Gastroesophageal sphincter (tissue), 4 donors: ENCODE measurements at regions not wholly inside any gene's neighbourhood (a gene's known extent, or its start where the extent isn't known, plus 50 kb on each side); places are given as distances from the start of the nearest gene placed in this dataset.

ENCODE experiments used
- ATAC-seq: fragments of 150-250 bp; one replicate; pipeline ENCODE4 v1.9.1; 2016; ENCODE audit warnings: mild to moderate bottlenecking, moderate library complexity
- H3K27ac ChIP-seq, 4 donors: fragments of 200-600 bp; sonication (generic) in 3 of 4; 1 replicate in 3 of 4; 2 replicates in 1 of 4; pipeline ENCODE4 v1.5.1; 2016 to 2019
- H3K27me3 ChIP-seq: fragments of 200-600 bp; sonication (generic); one replicate; pipeline ENCODE4 v1.5.1; 2019
- H3K36me3 ChIP-seq, 2 donors: fragments of 200-600 bp; sonication (generic); one replicate each; pipeline ENCODE4 v1.5.1; 2019; ENCODE audit warnings: control low read depth in 1 of 2
- H3K4me1 ChIP-seq, 3 donors: fragments of 200-600 bp; sonication (generic); 1 replicate in 2 of 3; 2 replicates in 1 of 3; pipeline ENCODE4 v1.5.1; 2016 to 2019; ENCODE audit warnings: control low read depth in 2 of 3
- H3K4me3 ChIP-seq, 2 donors: fragments of 200-600 bp; sonication (generic); one replicate each; pipeline ENCODE4 v1.5.1; 2019; ENCODE audit warnings: mild to moderate bottlenecking in 1 of 2, moderate library complexity in 1 of 2
- H3K9me3 ChIP-seq, 3 donors: fragments of 200-600 bp; sonication (generic); one replicate each; pipeline ENCODE4 v1.5.1; 2017 to 2019; ENCODE audit warnings: control low read depth in 2 of 3
- EP300 ChIP-seq: sonication (generic); formaldehyde crosslinking; IDR thresholded peaks from one replicate; pipeline ENCODE4 v1.6.1; 2017; ENCODE audit warnings: antibody characterized with exemption, mild to moderate bottlenecking
- POLR2A ChIP-seq, 2 donors: fragments of 450-650 bp; IDR thresholded peaks; one replicate each; pipeline ENCODE4 v1.6.1; 2017; ENCODE audit warnings: antibody characterized with exemption in 2 of 2, mild to moderate bottlenecking in 2 of 2, moderate library complexity in 1 of 2
- POLR2AphosphoS5 ChIP-seq: sonication (generic); formaldehyde crosslinking; IDR thresholded peaks from one replicate; pipeline ENCODE4 v1.6.1; 2017; ENCODE audit warnings: antibody characterized with exemption
- WGBS, 2 donors: methylation state at CpG; one replicate each; pipeline ENCODE4 v1.1.5; 2018; ENCODE audit warnings: low coverage in 1 of 2; 5-methylcytosine and 5-hydroxymethylcytosine counted together
- TF ChIP-seq, protein P1 (sequence below), 4 experiments: fragments of 200-600 bp in 2 of 4; fragments of 450-650 bp in 2 of 4; sonication (generic) in 1 of 4; IDR thresholded peaks; one replicate each; pipeline ENCODE4 v1.5.1; 2017 to 2019; ENCODE audit warnings: antibody characterized with exemption in 4 of 4, mild to moderate bottlenecking in 2 of 4, moderate library complexity in 2 of 4

DNA sequence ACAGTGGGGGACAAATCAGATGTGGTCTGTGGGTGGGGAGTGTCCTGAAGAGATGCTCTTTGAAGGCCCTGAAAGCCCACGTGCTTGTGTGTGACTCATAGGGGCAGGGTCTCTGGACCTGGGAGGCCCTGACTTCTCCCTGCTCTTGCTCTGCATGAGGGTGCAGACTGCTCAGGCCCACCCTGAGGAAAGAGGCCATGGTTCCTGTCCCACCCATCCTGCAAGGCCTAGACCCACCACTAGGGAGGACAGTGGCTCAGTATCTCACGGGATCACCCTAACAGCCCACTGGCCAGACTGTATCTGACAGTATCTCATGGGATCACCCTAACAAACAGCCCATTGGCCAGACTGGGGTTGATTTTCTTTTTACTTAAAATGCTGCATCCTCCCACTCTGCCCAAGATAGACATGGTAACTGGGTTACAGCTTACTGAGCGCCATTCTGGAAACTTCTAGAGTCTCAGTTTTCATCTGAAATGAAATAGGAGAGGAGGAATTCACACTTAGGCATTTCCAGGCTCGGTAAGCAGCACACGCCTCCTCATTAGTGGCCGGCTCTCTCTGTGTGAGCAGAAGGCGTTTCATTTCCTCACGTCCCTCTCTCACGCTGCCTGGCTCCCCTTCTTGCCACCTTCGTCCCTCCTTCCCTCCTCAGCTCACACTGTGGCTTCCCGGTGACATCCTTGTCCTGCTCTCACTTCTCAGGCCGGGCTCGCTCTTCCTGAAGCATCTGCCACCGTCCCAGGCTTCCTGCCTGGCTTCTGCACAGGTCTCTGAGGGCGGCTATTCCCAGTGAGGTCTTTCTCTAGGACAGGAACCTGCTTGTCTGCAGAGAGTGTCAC lies 242.6 kb downstream of the GLRX3 start:
- TF ChIP-seq POLR2AphosphoS5 (no peak), EP300 (no peak)
- TF ChIP-seq, protein P1, sequence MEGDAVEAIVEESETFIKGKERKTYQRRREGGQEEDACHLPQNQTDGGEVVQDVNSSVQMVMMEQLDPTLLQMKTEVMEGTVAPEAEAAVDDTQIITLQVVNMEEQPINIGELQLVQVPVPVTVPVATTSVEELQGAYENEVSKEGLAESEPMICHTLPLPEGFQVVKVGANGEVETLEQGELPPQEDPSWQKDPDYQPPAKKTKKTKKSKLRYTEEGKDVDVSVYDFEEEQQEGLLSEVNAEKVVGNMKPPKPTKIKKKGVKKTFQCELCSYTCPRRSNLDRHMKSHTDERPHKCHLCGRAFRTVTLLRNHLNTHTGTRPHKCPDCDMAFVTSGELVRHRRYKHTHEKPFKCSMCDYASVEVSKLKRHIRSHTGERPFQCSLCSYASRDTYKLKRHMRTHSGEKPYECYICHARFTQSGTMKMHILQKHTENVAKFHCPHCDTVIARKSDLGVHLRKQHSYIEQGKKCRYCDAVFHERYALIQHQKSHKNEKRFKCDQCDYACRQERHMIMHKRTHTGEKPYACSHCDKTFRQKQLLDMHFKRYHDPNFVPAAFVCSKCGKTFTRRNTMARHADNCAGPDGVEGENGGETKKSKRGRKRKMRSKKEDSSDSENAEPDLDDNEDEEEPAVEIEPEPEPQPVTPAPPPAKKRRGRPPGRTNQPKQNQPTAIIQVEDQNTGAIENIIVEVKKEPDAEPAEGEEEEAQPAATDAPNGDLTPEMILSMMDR (IDR thresholded peaks at IDR 0.05), result no peak
- Histone ChIP-seq H3K27me3 (peaks cover 23% of the 10 kb centered on the region), H3K4me3 (no peak overlapping the region), H3K9me3 (peaks cover 0 to 30% (median 0%) of the 10 kb centered on the region in 3 donors), H3K27ac (no peak overlapping the region), H3K36me3 (no peaks in the 10 kb centered on the region), H3K4me1 (no peaks in the 10 kb centered on the region)
- WGBS, 2 donors, result 49 to 51% methylated on average over 10 to 14 of the region's 15 CpGs
- no peak for ATAC-seq

DNA sequence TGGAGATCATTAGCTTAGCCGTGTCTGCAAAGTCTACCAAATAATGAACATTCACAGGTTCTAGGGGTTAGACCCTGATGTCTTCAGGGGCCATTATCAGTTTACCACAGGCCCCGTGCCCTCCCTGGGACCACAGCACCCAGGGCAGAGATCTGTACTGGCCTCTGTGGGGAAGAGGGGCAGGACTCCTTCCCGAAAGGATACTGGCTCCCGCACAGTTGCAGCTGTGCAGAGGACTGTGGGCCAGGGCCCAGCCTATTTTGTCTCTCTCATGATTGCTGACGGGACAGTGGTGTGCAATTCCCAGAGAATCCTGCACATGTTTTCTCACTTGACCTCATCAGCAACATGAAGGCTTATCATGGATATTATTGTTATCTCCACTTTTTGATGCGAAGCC lies 243.9 kb downstream of the GLRX3 start:
- peaks cover 0 to 27% (median 0%) of the 10 kb centered on the region in 3 donors for H3K9me3 ChIP-seq
- TF ChIP-seq EP300 (no peak), POLR2AphosphoS5 (no peak), POLR2A (IDR thresholded peaks at IDR 0.05) (no peak)
- TF ChIP-seq, protein P1 (IDR thresholded peaks at IDR 0.05), result no peak
- no peak for ATAC-seq
- H3K27me3 ChIP-seq, result peaks cover 23% of the 10 kb centered on the region
- no peak overlapping the region for H3K4me3 ChIP-seq
- no peak overlapping the region for H3K27ac ChIP-seq
- WGBS, 2 donors, result 0 to 60% methylated on average over 1 to 3 of the region's 6 CpGs
- no peaks in the 10 kb centered on the region for H3K36me3 ChIP-seq
- no peaks in the 10 kb centered on the region for H3K4me1 ChIP-seq

DNA sequence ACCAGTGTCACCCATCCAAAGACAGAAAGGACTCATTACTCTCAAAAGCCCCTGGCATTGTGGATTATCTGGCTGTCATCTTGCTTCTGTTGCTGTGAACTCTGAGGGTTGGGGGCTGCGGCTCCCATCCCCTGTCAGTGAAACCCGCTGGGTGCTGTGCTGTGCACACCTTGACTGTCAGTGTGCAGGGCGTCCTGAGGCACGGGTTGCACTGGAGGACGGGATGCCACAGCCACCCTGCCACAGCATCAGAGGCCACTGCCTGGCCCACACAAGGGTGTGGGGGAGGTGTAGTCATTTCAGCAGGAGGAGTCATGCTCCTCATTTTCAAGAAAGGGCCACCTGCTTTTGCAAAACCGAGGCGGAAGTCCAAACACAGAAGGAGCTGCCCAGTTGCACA lies 245.8 kb downstream of the GLRX3 start:
- H3K36me3 ChIP-seq, result no peaks in the 10 kb centered on the region
- no peaks in the 10 kb centered on the region for H3K4me1 ChIP-seq
- peaks cover 17% of the 10 kb centered on the region for H3K27me3 ChIP-seq
- H3K27ac ChIP-seq, result no peak overlapping the region
- no peak overlapping the region for H3K4me3 ChIP-seq
- H3K9me3 ChIP-seq, result peaks cover 0 to 7% (median 0%) of the 10 kb centered on the region in 3 donors
- TF ChIP-seq POLR2A (IDR thresholded peaks at IDR 0.05) (no peak), POLR2AphosphoS5 (no peak), EP300 (no peak)
- TF ChIP-seq, protein P1 (IDR thresholded peaks at IDR 0.05), result no peak
- WGBS, 2 donors, result 64 to 83% methylated on average over 2 of the region's 7 CpGs
- no peak for ATAC-seq

DNA sequence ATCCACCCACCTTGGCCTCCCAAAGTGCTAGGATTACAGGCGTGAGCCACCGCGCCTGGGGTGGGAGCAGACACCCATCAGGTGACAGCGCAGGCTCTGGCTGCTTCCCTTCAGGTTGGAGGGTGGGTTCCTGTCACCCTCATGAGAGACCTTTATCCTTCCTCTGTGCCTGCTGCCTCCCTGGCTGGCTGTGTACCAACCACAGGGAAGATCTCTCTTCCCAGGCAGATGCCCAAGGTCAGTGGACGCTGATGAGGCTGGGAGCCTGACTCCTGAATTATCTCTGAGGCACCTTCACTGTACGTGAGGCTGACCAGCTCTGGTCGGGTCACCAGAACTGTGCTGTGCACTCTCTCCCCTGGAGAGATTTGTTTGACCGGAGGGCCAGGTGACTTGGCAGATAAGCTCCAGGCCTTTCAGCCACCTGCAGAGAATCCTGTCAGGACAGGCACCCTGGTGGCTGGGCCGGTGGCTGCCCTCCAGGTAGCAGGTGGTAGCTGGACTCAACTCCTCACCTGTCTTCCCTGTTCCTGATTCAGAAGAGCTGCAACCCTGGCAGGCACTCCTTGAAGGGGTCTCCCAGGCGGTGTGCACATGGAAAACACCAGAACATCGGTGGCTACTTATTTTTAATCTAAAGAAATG lies 251.9 kb downstream of the GLRX3 start:
- H3K27me3 ChIP-seq, result peaks cover 4% of the 10 kb centered on the region
- no peak overlapping the region for H3K27ac ChIP-seq
- H3K4me3 ChIP-seq, result no peak overlapping the region
- WGBS, 2 donors, result 0% methylated on average over 1 of the region's 11 CpGs; no CpG with 5 or more reads in 1 of the 2 donors
- no peaks in the 10 kb centered on the region for H3K36me3 ChIP-seq
- no peaks in the 10 kb centered on the region for H3K4me1 ChIP-seq
- no peak for ATAC-seq
- H3K9me3 ChIP-seq, result peaks cover 0 to 34% (median 0%) of the 10 kb centered on the region in 3 donors
- TF ChIP-seq, protein P1 (IDR thresholded peaks at IDR 0.05), result no peak
- no peak for TF ChIP-seq POLR2A (IDR thresholded peaks at IDR 0.05)
- no peak for TF ChIP-seq POLR2AphosphoS5
- TF ChIP-seq EP300, result no peak
